RPMI7951 (cell line): ENCODE measurements at regions not wholly inside any gene's neighbourhood (a gene's known extent, or its start where the extent isn't known, plus 50 kb on each side); places are given as distances from the start of the nearest gene placed in this dataset.

ENCODE experiments used
- DNase-seq: peaks from one replicate; pipeline ENCODE4 v3.0.0-alpha.2; 2012; ENCODE audit warnings: low read depth

DNA sequence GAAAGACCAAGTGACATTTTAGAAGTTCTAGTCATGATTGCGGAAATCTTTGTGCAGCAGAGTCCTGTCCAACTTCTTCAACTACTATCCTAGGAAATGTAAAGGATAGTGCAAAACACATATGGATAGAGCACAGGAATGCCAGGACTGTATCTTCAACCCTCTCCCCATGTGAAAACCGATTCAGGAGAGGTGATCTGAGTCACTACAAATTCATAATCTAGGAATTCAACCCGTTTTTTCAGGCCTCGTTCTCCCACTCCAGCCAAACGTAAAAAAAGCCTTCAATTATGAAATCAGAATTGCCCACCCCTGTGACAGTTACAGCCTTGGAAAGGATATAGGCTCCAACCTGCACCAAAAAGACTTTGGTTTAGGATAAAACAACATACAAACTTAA is 52.9 kb upstream of the RGS1 start:
- no peak for DNase-seq

DNA sequence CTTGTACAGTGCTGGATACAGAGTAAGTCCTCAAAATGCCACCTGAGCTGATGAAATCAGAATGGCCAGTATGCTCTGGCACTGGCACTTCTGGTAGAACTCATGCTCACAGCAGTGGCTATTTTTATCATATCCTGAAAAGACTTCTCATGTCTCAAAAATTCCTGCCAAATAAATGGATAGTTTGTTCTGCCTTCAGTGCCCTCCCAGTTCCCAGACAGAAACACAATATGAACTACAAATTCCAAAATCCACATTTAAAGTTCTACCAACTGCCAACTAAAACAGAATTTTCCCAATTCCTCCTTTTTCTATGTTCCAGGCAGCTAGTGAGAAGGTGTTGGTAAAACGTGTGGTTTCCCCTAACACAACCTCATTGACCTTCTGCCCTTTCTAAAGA is 51.4 kb upstream of the RGS1 start:
- DNase-seq: peak; percentile 62
